Mesothelial cell of epicardium (in vitro differentiated cells): ENCODE measurements at regions not wholly inside any gene's neighbourhood (a gene's known extent, or its start where the extent isn't known, plus 50 kb on each side); places are given as distances from the start of the nearest gene placed in this dataset.

Source experiments
- DNase-seq, 2 experiments: peaks; one replicate each; pipeline ENCODE4 v3.0.0; 2021; ENCODE audit warnings: low spot score in 2 of 2; ENCODE audit not compliant: unreplicated experiment in 2 of 2
- H3K27ac Mint-ChIP-seq: 2 replicates; pipeline ENCODE4 v1.8.0; 2021; ENCODE audit warnings: mixed read lengths
- H3K27me3 Mint-ChIP-seq: 2 replicates; pipeline ENCODE4 v1.8.0; 2021; ENCODE audit warnings: low read depth, mixed read lengths
- H3K36me3 Mint-ChIP-seq: 2 replicates; pipeline ENCODE4 v1.8.0; 2021; ENCODE audit warnings: mixed read lengths
- H3K4me1 Mint-ChIP-seq: 2 replicates; pipeline ENCODE4 v1.8.0; 2021; ENCODE audit warnings: mixed read lengths
- H3K4me3 Mint-ChIP-seq: 2 replicates; pipeline ENCODE4 v1.8.0; 2021; ENCODE audit warnings: mild to moderate bottlenecking, moderate library complexity, mixed read lengths
- H3K9me3 Mint-ChIP-seq: 2 replicates; pipeline ENCODE4 v1.8.0; 2021; ENCODE audit warnings: mixed read lengths
- CTCF ChIP-seq: fragments of 200-600 bp; sonication (generic); IDR thresholded peaks from one replicate; pipeline ENCODE4 v1.5.0; 2021; ENCODE audit warnings: antibody characterized with exemption; ENCODE audit not compliant: unreplicated experiment

- Mint-ChIP-seq H3K4me3 (no peak overlapping the region), H3K27ac (peak overlapping the region; percentile 95), H3K36me3 (no peaks in the 10 kb centered on the region), H3K9me3 (peaks cover 4% of the 10 kb centered on the region), H3K4me1 (peaks cover 60% of the 10 kb centered on the region), H3K27me3 (peaks cover 26% of the 10 kb centered on the region)
- no peak for DNase-seq
- no peak for TF ChIP-seq CTCF
These were observed 54.0 kb upstream of the POU2F1 start for GRCh38 chr1:167166690-167167075.

- TF ChIP-seq CTCF, result no peak
- no peak overlapping the region for H3K4me3 Mint-ChIP-seq
- no peak for DNase-seq
- peaks cover 29% of the 10 kb centered on the region for H3K27me3 Mint-ChIP-seq
- H3K36me3 Mint-ChIP-seq, result no peaks in the 10 kb centered on the region
- H3K4me1 Mint-ChIP-seq, result peaks cover 43% of the 10 kb centered on the region
- H3K9me3 Mint-ChIP-seq, result peaks cover 4% of the 10 kb centered on the region
- no peak overlapping the region for H3K27ac Mint-ChIP-seq
These were observed 52.3 kb upstream of the POU2F1 start for GRCh38 chr1:167168424-167168823.

GRCh38 chr1:167169642-167170041, 51.0 kb upstream of the POU2F1 start:
- Mint-ChIP-seq H3K27me3 (peaks cover 34% of the 10 kb centered on the region), H3K4me1 (peaks cover 39% of the 10 kb centered on the region), H3K9me3 (peaks cover 4% of the 10 kb centered on the region), H3K4me3 (no peak overlapping the region), H3K27ac (no peak overlapping the region), H3K36me3 (no peaks in the 10 kb centered on the region)
- no peak for TF ChIP-seq CTCF
- DNase-seq, result no peak
